Activated T-cell treated with anti-CD3 and anti-CD28 coated beads for 48 hours (primary cell): ENCODE measurements at regions not wholly inside any gene's neighbourhood (a gene's known extent, or its start where the extent isn't known, plus 50 kb on each side); places are given as distances from the start of the nearest gene placed in this dataset.

Source experiments
- DNase-seq: peaks from one replicate; pipeline ENCODE4 v3.0.0-alpha.2; 2020; ENCODE audit warnings: low read depth

- no peak for DNase-seq
Observed at GRCh38 chr1:232555494-232556210, 74.3 kb downstream of the SIPA1L2 start.

GRCh38 chr1:232554409-232554808 is 75.5 kb downstream of the SIPA1L2 start:
- no peak for DNase-seq

GRCh38 chr1:232553809-232554208 is 76.1 kb downstream of the SIPA1L2 start:
- no peak for DNase-seq

- DNase-seq = no peak
Observed at GRCh38 chr1:232553050-232553754, 76.7 kb downstream of the SIPA1L2 start.

- no peak for DNase-seq
Observed at GRCh38 chr1:232551386-232551785, 78.5 kb downstream of the SIPA1L2 start.

GRCh38 chr1:232550007-232550406 is 79.9 kb downstream of the SIPA1L2 start:
- DNase-seq = no peak

- no peak for DNase-seq
Observed at GRCh38 chr1:232548691-232549090, 81.2 kb downstream of the SIPA1L2 start.

- no peak for DNase-seq
Observed at GRCh38 chr1:232547938-232548484, 81.9 kb downstream of the SIPA1L2 start.

GRCh38 chr1:232542633-232543593 is 87.0 kb downstream of the SIPA1L2 start:
- no peak for DNase-seq

- no peak for DNase-seq
Observed at GRCh38 chr1:232538943-232539302, 91.0 kb downstream of the SIPA1L2 start.

- no peak for DNase-seq
Observed at GRCh38 chr1:232538224-232538942, 91.5 kb downstream of the SIPA1L2 start.

GRCh38 chr1:232534552-232535517 is 95.1 kb downstream of the SIPA1L2 start:
- DNase-seq = no peak

- DNase-seq = no peak
Observed at GRCh38 chr1:232533328-232533727, 96.6 kb downstream of the SIPA1L2 start.

- no peak for DNase-seq
Observed at GRCh38 chr1:232532901-232533300, 97.0 kb downstream of the SIPA1L2 start.

- DNase-seq = no peak
Observed at GRCh38 chr1:232531291-232531690, 98.6 kb downstream of the SIPA1L2 start.

- no peak for DNase-seq
Observed at GRCh38 chr1:232529747-232530146, 100.2 kb downstream of the SIPA1L2 start.

GRCh38 chr1:232528472-232529089 is 101.4 kb downstream of the SIPA1L2 start:
- no peak for DNase-seq

- DNase-seq = no peak
Observed at GRCh38 chr1:232524056-232524455, 105.9 kb downstream of the SIPA1L2 start.

GRCh38 chr1:232522189-232522588 is 107.7 kb downstream of the SIPA1L2 start:
- no peak for DNase-seq

- DNase-seq = no peak
Observed at GRCh38 chr1:232521660-232522059, 108.3 kb downstream of the SIPA1L2 start.
